ENCODE measurements at regions not wholly inside any gene's neighbourhood (a gene's known extent, or its start where the extent isn't known, plus 50 kb on each side); places are given as distances from the start of the nearest gene placed in this dataset.

DNA sequence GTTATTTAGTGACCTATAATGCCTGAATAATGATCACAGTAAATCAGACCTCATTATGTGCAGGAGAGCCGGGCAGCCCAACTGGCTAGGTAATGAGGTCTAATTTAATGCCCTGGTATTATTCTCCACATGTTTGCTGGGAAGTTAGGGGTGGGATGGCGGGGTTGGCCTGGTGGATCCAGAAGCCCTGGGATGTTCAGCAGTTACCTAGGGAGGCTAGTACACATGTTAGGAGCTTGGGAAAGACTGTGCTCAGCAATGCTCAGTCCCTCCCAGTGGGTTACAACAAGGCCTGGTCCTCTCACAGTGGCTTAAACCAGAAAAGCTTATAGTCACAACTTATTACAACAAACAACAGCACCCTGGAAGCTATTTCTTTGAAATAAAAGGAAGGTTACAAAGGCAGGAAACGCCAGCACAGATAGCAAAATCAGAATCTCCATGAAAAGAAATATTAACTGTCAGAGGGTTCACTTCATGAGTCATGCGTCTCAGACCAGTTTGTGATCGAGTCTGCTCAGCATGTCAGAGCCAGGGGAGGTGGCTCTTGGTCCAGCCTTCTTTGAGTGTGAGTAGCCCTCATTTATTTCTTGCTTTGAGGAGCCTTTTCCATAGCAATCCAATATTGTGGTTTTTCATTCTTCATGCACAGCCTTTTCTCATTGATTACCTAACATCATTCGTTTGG lies 418.6 kb upstream of the NPVF start:
- Histone ChIP-seq H3K27me3 (no peaks in the 10 kb centered on the region), H3K27ac (no peak overlapping the region), H3K4me1 (replicated peaks in 1 of 2) (no peaks in the 10 kb centered on the region), H3K36me3 (replicated peaks in 1 of 2) (no peaks in the 10 kb centered on the region), H3K9me3 (replicated peaks in 1 of 3) (no peaks in the 10 kb centered on the region), H3K4me3 (no peak overlapping the region)
- TF ChIP-seq POLR2A (IDR thresholded peaks at IDR 0.05) (no peak), CTCF (IDR thresholded peaks at IDR 0.05) (no peak)
- intact Hi-C loops (cut with DNase I) = no loop called here
- DNase-seq = peak in 1 of 7 donors; percentile 29
- WGBS, 4 donors = 63 to 67% (median 66%) methylated on average over 6 of the region's 6 CpGs

DNA sequence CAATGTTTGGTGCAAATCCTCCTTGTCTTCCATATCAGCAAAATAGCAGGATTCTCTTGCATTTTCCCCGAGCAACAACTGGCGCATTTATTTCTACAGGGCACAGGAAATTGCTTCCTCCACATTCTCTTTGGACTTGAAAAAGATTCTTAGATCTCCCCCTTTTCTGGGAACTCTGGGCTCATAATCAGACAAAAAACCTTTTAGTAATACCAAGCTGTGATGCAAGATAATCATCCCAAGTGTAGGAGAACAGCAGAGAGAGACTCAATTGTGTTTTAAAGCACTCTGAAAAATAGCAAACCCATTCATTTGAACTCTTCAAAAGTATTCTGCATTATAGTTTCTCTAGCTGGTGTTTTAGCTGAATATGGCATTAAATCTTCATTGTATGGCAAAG lies 419.6 kb upstream of the NPVF start:
- DNase-seq = no peak
- 45 to 88% (median 61%) methylated on average over 2 of the region's 2 CpGs for WGBS, 4 donors
- H3K36me3 ChIP-seq (replicated peaks in 1 of 2) = no peaks in the 10 kb centered on the region
- no peaks in the 10 kb centered on the region for H3K27me3 ChIP-seq
- intact Hi-C loops (cut with DNase I) = no loop called here
- H3K4me3 ChIP-seq = no peak overlapping the region
- no peaks in the 10 kb centered on the region for H3K4me1 ChIP-seq (replicated peaks in 1 of 2)
- no peak overlapping the region for H3K27ac ChIP-seq
- no peaks in the 10 kb centered on the region for H3K9me3 ChIP-seq (replicated peaks in 1 of 3)
- TF ChIP-seq CTCF (IDR thresholded peaks at IDR 0.05) = no peak
- no peak for TF ChIP-seq POLR2A (IDR thresholded peaks at IDR 0.05)

GRCh38 chr7:25652366-25652765 lies 424.1 kb upstream of the NPVF start:
- 48 to 59% (median 54%) methylated on average over 1 of the region's 1 CpG for WGBS, 4 donors
- Histone ChIP-seq H3K27ac (no peak overlapping the region), H3K9me3 (replicated peaks in 1 of 3) (no peaks in the 10 kb centered on the region), H3K27me3 (no peaks in the 10 kb centered on the region), H3K4me3 (no peak overlapping the region), H3K36me3 (replicated peaks in 1 of 2) (no peaks in the 10 kb centered on the region), H3K4me1 (replicated peaks in 1 of 2) (peaks cover 0 to 12% of the 10 kb centered on the region in 2 donors)
- intact Hi-C loops (cut with DNase I) = no loop called here
- TF ChIP-seq POLR2A (IDR thresholded peaks at IDR 0.05) (no peak), CTCF (IDR thresholded peaks at IDR 0.05) (no peak)
- no peak for DNase-seq

DNA sequence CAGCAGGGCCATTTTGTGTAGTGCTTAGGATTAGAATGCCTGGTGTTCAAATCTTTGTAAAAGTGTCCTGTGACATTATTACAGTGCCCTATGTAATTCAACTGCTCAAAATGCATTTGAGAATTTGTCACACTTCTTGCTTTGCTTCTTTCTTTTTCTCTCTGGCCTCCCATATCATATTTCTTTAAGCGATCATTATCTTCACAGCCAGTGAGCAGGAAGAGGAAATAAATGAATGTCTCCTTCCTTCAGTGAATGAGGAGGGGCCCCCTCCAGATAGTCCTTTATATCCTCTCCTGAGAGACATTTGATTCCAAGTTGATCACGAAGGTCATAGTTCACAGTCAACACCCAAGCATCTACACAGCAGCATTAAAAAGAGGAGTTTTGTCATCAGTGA lies 425.1 kb upstream of the NPVF start:
- intact Hi-C loops (cut with DNase I) = no loop called here
- Histone ChIP-seq H3K27me3 (no peaks in the 10 kb centered on the region), H3K36me3 (replicated peaks in 1 of 2) (no peaks in the 10 kb centered on the region), H3K9me3 (replicated peaks in 1 of 3) (no peaks in the 10 kb centered on the region), H3K4me3 (no peak overlapping the region), H3K27ac (no peak overlapping the region), H3K4me1 (replicated peaks in 1 of 2) (peaks cover 0 to 17% of the 10 kb centered on the region in 2 donors)
- TF ChIP-seq POLR2A (IDR thresholded peaks at IDR 0.05) = no peak
- 66 to 85% (median 82%) methylated on average over 2 of the region's 2 CpGs for WGBS, 4 donors
- DNase-seq = no peak

DNA sequence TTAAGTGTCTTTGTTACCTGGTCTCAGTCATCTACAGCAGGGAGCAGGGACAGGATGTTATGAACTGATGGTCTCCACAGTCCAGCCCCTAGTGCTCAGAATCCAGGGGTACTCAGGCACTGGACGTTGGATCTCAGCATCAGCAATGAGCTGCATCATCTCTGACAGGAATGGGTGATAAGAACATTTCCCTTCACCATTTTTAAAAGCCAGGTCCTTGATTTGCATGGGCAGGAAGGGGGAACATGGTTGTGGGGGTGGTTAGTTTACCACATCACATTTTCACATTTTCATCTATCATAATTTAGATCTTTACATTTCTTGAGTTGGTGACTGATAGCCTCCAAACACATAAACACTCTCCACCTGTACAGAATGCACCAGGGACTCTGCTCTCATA lies 427.8 kb upstream of the NPVF start:
- intact Hi-C loops (cut with DNase I) = no loop called here
- DNase-seq = no peak
- peaks cover 5 to 26% of the 10 kb centered on the region in 2 donors for H3K4me1 ChIP-seq (replicated peaks in 1 of 2)

More for the DNA sequence above, 427.8 kb upstream of the NPVF start:
- H3K36me3 ChIP-seq (replicated peaks in 1 of 2) = no peaks in the 10 kb centered on the region
- H3K27me3 ChIP-seq = no peaks in the 10 kb centered on the region
- no peak overlapping the region for H3K4me3 ChIP-seq
- peak overlapping the region in 1 of 5 donors; percentile 24 for H3K27ac ChIP-seq
- TF ChIP-seq POLR2A (IDR thresholded peaks at IDR 0.05) = no peak
- WGBS, 4 donors = 35 to 80% (median 64%) methylated on average over 1 of the region's 1 CpG
- no peaks in the 10 kb centered on the region for H3K9me3 ChIP-seq (replicated peaks in 1 of 3)

Data from adrenal gland (tissue), 9 donors.